Anterior cingulate cortex (tissue), 58 donors: ENCODE measurements at regions not wholly inside any gene's neighbourhood (a gene's known extent, or its start where the extent isn't known, plus 50 kb on each side); places are given as distances from the start of the nearest gene placed in this dataset.

Experiments used
- DNase-seq, 58 donors: peaks; one replicate each; lab custom pipeline; 2025; lab: John Stamatoyannopoulos, UW

GRCh38 chr9:82367016-82367415, 378.4 kb downstream of the SPATA31D1 start:
- DNase-seq = no peak

DNA sequence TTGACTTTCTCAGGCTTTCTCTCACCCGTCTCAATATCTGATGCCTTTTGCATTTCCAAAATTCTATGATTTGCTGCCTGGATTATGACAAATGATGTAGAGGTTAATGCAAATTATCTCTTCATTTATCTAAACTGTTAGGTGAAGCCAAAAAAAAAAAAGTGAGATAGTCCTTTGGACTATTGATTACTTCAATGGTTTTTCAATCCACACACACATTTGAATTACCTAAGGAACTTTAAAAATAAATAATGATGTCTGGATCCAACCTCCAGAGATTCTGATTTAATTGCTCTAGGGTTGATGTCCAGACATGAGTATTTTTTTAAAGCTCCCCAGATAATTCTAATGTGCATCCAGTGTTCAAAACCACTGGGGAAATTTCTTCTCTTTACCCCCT, 379.4 kb downstream of the SPATA31D1 start:
- DNase-seq = no peak

- DNase-seq = no peak
Observed at GRCh38 chr9:82369251-82369945, 380.8 kb downstream of the SPATA31D1 start.

- DNase-seq = no peak
Observed at GRCh38 chr9:82375041-82375440, 386.5 kb downstream of the SPATA31D1 start.

- no peak for DNase-seq
Observed at GRCh38 chr9:82376677-82377232, 388.2 kb downstream of the SPATA31D1 start.

DNA sequence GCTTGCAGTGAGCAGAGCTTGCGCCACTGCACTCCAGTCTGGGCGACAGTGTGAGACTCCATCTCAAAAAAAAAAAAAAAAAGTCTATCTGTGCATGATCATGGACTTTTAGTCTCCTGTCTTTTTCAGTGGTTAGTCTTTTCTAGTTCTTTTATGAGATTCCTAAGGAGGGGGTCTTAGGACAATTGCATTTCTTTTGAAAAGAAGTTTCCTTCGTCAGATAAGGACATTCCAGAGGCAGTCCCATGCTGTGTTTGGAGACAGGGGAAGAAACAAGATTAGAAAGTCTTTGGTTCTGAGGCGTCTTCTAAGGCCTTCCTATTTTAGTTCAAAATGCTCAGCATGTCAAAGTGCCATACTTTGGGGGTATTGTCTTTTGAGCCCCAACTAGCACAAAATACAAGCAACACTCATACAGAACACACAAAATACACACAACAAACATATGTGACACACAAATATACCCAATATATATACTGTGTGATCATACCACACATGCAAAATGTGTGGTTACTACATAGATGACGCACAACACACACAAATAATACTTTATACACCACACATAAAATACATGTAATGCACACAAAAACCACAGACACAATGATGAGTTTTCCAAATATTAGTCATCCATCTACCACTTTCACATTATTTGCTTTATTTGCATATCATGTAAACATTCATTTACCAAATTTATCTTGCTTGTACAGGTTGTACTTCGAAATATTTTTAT, 394.5 kb downstream of the SPATA31D1 start:
- no peak for DNase-seq

DNA sequence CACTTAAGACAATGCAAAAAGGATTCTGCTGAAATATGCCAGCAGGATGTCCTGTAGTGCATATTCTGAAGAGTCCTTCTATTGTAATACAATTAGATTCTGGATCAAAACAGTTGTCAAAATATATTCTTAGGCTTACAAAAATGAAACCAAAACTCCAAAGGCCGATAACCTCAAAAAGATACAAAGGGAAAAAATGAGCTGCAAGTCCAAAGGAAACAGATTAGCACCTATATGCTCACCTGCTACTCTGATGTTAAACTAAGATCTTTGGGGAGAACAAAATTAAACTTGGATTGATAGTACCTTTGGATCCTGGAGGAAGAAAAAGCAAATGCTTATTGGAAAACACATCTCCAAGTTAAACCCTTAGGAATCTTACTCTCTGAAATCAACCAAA, 397.1 kb downstream of the SPATA31D1 start:
- DNase-seq = no peak

DNA sequence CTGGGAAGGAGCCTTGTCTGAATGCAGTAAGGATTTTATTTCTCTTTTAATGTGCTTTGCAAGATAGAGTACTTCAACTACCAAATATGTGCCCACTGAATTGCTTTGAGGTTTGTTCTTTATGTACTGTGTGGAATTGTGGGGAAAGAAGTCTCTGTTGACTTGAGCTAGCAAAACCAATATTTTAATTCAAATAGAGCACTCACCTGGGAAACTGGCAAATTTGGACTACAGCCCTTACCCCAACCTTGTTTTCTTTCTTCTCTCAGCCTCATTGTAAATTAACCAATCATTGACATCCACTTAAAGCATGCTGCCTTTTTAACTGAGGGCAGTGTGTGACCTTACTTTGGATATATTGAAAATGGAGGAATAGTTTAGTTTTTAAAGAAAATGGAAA, 409.0 kb downstream of the SPATA31D1 start:
- DNase-seq = no peak

DNA sequence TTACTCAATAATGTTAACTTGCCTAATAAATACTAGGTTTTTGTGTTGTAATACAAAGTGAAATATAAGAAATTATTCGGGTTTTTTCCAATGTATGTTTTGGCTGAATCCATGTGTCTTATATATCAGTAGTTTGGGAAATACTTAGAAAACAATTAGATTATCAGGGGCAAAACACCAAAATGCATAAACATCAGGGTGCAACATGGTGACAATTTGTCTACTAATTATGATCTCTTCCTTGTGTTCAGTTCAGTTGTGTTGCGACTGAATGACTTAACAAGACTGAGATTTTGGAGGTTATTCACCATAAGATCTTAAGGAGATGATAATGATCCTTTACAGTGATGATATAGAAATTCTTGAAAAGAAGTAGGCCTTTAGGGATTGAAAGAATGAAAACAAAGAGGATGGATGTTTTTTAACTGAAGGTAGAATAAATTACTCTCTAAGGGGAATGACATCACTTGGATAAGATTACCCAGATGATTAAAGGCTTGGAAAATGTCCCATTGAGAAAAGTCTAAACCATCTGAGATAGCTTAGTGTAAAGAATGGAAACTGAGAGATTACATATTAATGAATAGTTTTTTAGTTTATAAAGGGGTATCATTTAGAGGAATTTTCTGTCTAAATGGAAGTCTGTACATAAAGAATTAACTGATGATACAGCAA, 415.8 kb downstream of the SPATA31D1 start:
- DNase-seq = no peak

DNA sequence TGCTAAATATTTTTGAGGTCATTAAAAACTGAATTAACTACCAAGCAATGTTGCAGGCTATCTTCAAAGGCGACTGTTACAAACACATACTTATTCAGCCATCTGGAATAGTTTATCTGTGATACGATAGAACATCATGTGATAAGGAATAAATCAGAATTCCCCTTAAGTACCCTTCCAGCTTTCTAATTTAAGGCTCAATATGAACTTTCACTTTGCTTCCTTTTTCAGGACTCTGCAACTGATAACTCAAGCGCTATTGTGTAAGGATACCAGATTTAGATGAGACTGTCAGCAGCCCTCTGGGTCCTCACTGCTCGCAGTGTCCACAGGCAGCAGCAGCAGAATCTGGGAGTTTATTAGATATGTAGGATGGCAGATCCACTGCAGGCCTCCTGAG, 416.3 kb downstream of the SPATA31D1 start:
- no peak for DNase-seq

- no peak for DNase-seq
Observed at GRCh38 chr9:82406456-82407085, 418.0 kb downstream of the SPATA31D1 start.

DNA sequence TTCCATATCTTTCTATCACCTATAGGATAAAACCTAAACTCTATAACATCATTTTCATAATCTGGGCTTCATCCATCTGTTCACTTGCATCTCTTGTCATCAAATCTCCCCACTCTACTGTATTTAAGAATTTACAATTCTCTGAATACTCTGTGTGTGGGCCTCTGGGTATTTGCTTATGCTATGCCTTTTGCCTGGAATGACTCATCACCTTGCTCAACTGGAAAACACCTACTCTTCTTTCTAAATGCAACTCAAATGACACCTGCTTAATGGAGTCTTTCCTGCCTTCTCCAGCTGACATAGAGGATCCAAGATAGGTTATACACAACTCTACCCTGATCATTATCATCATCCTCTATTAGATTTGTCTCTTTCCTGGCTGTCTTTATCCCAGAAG, 421.7 kb downstream of the SPATA31D1 start:
- peak in 1 of 58 donors; percentile 7 for DNase-seq

GRCh38 chr9:82410866-82411265, 422.3 kb downstream of the SPATA31D1 start:
- DNase-seq = no peak

DNA sequence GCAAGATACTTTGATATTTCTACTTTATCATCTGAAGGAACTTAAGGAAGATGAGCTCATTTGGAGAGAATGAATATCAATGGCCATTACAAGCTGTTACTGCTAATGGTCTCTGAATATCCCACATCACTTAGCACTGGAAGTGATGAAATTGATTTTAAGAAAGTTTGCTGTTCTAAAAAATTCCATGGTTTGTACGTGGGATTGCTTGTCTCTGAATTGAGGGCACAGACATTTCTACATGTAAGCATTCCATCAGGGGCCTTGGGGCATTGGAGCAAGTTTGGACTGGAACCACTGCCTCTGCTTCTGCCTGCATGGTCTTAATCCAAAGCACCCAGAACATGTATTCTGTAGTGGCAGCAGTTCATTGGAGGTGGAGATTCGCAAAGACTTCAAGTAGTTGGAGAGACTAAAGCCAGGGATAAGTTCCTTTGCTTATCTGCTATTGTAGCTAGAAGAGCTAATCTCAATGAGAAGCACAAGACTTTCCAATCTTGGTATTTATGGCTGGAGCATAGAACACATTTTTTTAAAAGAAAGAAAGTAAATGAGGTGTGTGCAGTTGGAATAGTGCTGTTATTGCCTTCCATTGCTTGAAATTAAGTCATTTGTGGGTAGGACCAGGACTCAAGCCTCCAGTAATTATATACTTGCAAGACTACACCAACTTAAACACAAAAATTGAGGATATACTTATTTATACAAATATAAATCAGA, 424.2 kb downstream of the SPATA31D1 start:
- no peak for DNase-seq

DNA sequence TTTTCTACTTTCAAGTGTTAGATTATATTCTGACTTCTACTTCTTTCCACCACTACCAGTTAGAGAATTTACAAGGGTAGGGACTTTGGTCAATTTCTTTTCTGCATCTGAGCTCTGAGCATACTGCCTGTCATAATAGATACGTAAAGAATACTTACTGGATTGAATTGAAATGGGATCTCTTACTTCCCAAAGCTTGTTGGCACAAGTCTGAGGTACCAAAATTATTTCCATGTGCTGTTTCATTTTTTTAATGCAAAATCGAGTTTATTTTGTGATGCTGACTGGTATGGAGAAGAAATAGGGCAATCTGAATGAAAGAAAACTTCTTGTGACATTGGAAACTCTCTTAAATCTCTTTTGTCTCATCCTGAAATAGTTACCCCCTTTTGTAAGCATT, 428.9 kb downstream of the SPATA31D1 start:
- DNase-seq = no peak

DNA sequence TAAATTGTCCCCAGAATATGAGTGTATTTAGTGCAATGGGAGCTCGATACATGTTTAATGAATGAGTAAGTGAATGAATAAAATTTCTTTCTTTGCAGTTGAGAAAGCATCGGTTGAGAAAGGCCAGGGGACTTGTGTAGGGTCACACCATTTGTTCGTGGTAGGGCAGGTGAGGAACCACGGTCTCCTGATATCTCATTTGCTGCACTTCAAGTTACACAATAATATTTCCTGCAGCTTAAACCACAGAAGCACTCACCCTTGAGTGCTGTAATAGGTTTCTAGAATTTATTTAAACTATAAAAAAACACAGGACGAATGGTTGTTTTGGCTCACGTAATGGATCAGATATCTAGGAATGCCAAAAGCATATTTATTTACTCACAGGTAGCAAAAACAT, 429.8 kb downstream of the SPATA31D1 start:
- DNase-seq = no peak

DNA sequence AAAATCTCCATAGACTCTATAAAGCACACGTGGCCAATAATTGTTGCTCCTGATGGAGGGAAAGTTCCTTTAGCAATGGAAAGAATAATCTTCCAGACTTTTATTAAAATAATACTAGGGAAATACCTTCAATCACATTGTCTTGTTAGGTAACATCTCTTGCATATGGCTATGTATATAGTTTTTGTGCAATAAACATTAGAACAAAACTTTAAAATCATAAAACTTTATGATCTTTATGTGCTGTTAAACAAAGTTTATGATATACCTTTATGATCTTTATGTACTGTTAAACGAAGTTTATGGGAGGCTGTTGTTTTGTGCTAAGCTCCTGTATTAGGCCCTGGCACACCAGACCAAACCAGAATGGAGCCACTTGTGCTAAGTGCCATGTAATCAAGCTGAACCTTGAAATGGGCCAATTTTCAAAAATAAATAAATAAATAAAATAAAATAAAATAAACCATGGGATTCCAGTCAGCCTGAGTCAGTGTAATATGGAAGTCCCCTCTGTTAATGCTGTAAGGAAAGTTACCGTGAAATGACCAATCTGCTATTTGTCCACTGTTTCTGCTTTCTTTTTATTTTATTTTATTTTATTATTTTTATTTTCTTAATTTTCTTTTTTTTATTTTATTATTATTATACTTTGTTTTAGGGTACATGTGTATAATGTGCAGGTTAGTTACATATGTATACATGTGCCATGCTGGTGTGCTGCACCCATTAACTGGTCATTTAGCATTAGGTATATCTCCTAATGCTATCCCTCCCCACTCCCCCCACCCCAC, 431.3 kb downstream of the SPATA31D1 start:
- DNase-seq = no peak

- DNase-seq = no peak
Observed at GRCh38 chr9:82421498-82421897, 432.9 kb downstream of the SPATA31D1 start.

- no peak for DNase-seq
Observed at GRCh38 chr9:82423700-82424099, 435.1 kb downstream of the SPATA31D1 start.
